GM18868 (cell line): ENCODE measurements at regions not wholly inside any gene's neighbourhood (a gene's known extent, or its start where the extent isn't known, plus 50 kb on each side); places are given as distances from the start of the nearest gene placed in this dataset.
A peak's percentile ranks its signal among the peaks of the same experiment; 100 is the strongest.

Source experiments
- ATAC-seq: cut with Tn5 transposase; IDR thresholded peaks from one replicate; pipeline ENCODE4 v1.9.1; 2021; ENCODE audit warnings: mild to moderate bottlenecking, moderate library complexity; ENCODE audit not compliant: unreplicated experiment

- no peak for ATAC-seq
Observed at GRCh38 chr6:110033101-110033500, 55.0 kb downstream of the GPR6 start.

GRCh38 chr6:110033749-110034666 is 55.9 kb downstream of the GPR6 start:
- ATAC-seq, result no peak

GRCh38 chr6:110034667-110035036 is 56.5 kb downstream of the GPR6 start:
- ATAC-seq, result no peak

GRCh38 chr6:110035321-110035720 is 57.2 kb downstream of the GPR6 start:
- no peak for ATAC-seq

GRCh38 chr6:110036408-110037302 is 58.5 kb downstream of the GPR6 start:
- no peak for ATAC-seq

GRCh38 chr6:110037726-110038295 is 59.7 kb downstream of the GPR6 start:
- ATAC-seq, result no peak

- peak; percentile 79 for ATAC-seq
Observed at GRCh38 chr6:110039364-110039980, 61.4 kb downstream of the GPR6 start.

- ATAC-seq, result peak; percentile 55
Observed at GRCh38 chr6:110039981-110040383, 61.9 kb downstream of the GPR6 start.

GRCh38 chr6:110040716-110041115 is 62.6 kb downstream of the GPR6 start:
- ATAC-seq, result no peak

- no peak for ATAC-seq
Observed at GRCh38 chr6:110041126-110041525, 63.0 kb downstream of the GPR6 start.

GRCh38 chr6:110041830-110042229 is 63.7 kb downstream of the GPR6 start:
- no peak for ATAC-seq

GRCh38 chr6:110042670-110043296 is 64.7 kb downstream of the GPR6 start:
- no peak for ATAC-seq

GRCh38 chr6:110043366-110043994 is 65.4 kb downstream of the GPR6 start:
- ATAC-seq, result no peak

- ATAC-seq, result no peak
Observed at GRCh38 chr6:110044096-110044495, 66.0 kb downstream of the GPR6 start.

- no peak for ATAC-seq
Observed at GRCh38 chr6:110044622-110045021, 66.5 kb downstream of the GPR6 start.

- no peak for ATAC-seq
Observed at GRCh38 chr6:110048221-110048875, 70.2 kb downstream of the GPR6 start.

GRCh38 chr6:110049696-110050439 is 71.8 kb downstream of the GPR6 start:
- no peak for ATAC-seq
